Psoas muscle (tissue), 7 donors: ENCODE measurements at regions not wholly inside any gene's neighbourhood (a gene's known extent, or its start where the extent isn't known, plus 50 kb on each side); places are given as distances from the start of the nearest gene placed in this dataset.

ENCODE experiments used
- ATAC-seq, 4 donors: fragments of 200-7000 bp; cut with Tn5 transposase; one replicate each; pipeline ENCODE4 v1.9.1; 2020; ENCODE audit warnings: moderate library complexity in 3 of 4, mild to moderate bottlenecking in 2 of 4
- DNase-seq, 2 donors: peaks; one replicate each; pipeline ENCODE4 v3.0.0-alpha.2; 2020
- H3K27ac ChIP-seq: fragments of 200-600 bp; one replicate; pipeline ENCODE4 v1.8.0; 2022
- H3K27me3 ChIP-seq, 3 donors: fragments of 200-600 bp in 1 of 3; one replicate each; pipeline versions ENCODE4 v1.6.1 to v1.8.0; 2013 to 2022; ENCODE audit warnings: low read length in 2 of 3, mild to moderate bottlenecking in 2 of 3, moderate library complexity in 1 of 3; ENCODE audit not compliant: insufficient read depth in 3 of 3
- H3K36me3 ChIP-seq, 2 donors: fragments of 200-600 bp in 1 of 2; one replicate each; pipeline versions ENCODE4 v1.6.1 to v1.8.0; 2013 to 2022; ENCODE audit warnings: low read depth in 1 of 2, mild to moderate bottlenecking in 1 of 2, moderate library complexity in 1 of 2; ENCODE audit not compliant: insufficient read depth in 1 of 2
- H3K4me1 ChIP-seq: fragments of 200-600 bp; one replicate; pipeline ENCODE4 v1.8.0; 2022
- H3K4me3 ChIP-seq: fragments of 200-600 bp; one replicate; pipeline ENCODE4 v1.8.0; 2022; ENCODE audit warnings: mild to moderate bottlenecking
- H3K9me3 ChIP-seq: fragments of 200-600 bp; one replicate; pipeline ENCODE4 v1.8.0; 2022
- WGBS, 3 donors: extraction: QIAGEN DNeasy Blood & Tissue Kit; methylation state at CpG; one replicate each; pipeline versions ENCODE4 v1.1.6 to v1.1.7; 2013; 5-methylcytosine and 5-hydroxymethylcytosine counted together
- intact Hi-C, 2 donors: fragments of 100-400 bp; cut with DNase I; formaldehyde crosslinking; loops; one replicate each; pipeline versions ENCODE4 v1.11.0 to v1.14.2; 2022
- TF ChIP-seq, protein P1 (sequence below): fragments of 200-600 bp; IDR thresholded peaks from one replicate; pipeline ENCODE4 v1.8.0; 2022; ENCODE audit warnings: antibody characterized with exemption
- donor health status: healthy with polysubstance abuse.
- donor health status: DM: no; HTN: no; CAD: no; lungs with moderate emphysema.
- donor health status: Bipolar disorder and iron deficiency.
- donor health status: healthy.
- donor health status: DM: yes; HTN: yes; CAD: no.
- donor health status: DM: no; HTN: no; CAD: no.
- donor health status: DM: yes; HTN: yes; CAD: no.

DNA sequence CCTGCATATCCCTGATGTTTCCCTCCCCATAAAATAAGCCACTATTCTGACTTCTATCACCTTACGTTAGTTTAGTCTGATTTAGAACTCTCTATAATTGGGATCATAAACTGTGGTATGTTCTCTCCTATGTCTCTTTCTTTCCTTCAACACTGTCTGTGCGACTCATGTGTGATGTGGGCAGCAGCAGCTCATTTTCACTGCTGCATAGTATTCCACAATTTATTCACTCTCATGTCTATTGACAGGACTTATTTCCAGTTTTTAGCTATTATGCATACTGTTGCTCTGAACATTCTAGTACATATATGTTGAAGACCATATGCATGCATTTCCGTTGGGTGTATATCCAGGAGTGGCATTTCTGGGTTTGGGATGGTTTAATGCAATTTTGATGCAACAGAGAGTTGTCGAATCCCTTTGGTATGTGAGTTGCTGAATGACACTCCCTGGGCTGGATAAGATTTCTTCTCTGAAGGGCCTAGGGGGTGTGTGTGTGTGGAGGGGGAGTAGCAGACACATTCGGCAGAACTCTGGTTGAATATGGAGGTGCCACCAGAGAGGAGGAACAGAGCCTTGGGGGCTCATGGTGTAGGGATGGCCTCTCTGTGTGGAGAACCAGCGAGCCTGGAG, 87.8 kb upstream of the PCBD1 start:
- intact Hi-C loops = no loop called here
- peaks cover 7% of the 10 kb centered on the region for H3K9me3 ChIP-seq
- no peaks in the 10 kb centered on the region for H3K36me3 ChIP-seq
- TF ChIP-seq, protein P1, sequence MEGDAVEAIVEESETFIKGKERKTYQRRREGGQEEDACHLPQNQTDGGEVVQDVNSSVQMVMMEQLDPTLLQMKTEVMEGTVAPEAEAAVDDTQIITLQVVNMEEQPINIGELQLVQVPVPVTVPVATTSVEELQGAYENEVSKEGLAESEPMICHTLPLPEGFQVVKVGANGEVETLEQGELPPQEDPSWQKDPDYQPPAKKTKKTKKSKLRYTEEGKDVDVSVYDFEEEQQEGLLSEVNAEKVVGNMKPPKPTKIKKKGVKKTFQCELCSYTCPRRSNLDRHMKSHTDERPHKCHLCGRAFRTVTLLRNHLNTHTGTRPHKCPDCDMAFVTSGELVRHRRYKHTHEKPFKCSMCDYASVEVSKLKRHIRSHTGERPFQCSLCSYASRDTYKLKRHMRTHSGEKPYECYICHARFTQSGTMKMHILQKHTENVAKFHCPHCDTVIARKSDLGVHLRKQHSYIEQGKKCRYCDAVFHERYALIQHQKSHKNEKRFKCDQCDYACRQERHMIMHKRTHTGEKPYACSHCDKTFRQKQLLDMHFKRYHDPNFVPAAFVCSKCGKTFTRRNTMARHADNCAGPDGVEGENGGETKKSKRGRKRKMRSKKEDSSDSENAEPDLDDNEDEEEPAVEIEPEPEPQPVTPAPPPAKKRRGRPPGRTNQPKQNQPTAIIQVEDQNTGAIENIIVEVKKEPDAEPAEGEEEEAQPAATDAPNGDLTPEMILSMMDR = no peak
- no peaks in the 10 kb centered on the region for H3K27me3 ChIP-seq
- WGBS, 3 donors = 86 to 90% (median 87%) methylated on average over 6 of the region's 6 CpGs
- no peak overlapping the region for H3K27ac ChIP-seq
- ATAC-seq (no peak), DNase-seq (no peak)
- no peak overlapping the region for H3K4me3 ChIP-seq
- H3K4me1 ChIP-seq = no peaks in the 10 kb centered on the region

DNA sequence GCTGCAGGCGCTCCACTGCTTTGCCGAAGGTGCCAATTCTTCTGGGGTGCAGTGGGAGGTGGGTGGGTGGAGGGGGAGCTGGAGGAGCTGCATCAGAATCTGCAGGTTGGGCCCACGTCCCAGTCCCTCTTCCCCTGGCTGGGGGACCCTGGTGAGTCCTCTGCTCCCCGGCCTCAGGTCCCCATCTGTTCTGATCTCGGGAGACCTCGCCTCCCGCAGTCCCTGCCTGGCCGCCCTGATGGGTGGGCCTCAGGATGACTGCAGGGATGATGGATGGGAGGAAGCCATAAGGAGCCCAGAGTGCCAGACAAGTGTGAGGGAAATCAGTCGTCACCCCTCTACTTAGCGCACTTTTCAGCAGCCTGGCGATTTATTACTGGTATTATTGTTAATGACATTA, 89.3 kb upstream of the PCBD1 start:
- intact Hi-C loops = no loop called here
- H3K4me1 ChIP-seq = no peaks in the 10 kb centered on the region
- no peak for DNase-seq
- no peaks in the 10 kb centered on the region for H3K9me3 ChIP-seq
- H3K4me3 ChIP-seq = no peak overlapping the region
- H3K27ac ChIP-seq = no peak overlapping the region
- no peaks in the 10 kb centered on the region for H3K27me3 ChIP-seq
- ATAC-seq = no peak
- H3K36me3 ChIP-seq = no peaks in the 10 kb centered on the region
- WGBS, 3 donors = 65 to 87% (median 81%) methylated on average over 11 of the region's 11 CpGs
- TF ChIP-seq, protein P1 = no peak

DNA sequence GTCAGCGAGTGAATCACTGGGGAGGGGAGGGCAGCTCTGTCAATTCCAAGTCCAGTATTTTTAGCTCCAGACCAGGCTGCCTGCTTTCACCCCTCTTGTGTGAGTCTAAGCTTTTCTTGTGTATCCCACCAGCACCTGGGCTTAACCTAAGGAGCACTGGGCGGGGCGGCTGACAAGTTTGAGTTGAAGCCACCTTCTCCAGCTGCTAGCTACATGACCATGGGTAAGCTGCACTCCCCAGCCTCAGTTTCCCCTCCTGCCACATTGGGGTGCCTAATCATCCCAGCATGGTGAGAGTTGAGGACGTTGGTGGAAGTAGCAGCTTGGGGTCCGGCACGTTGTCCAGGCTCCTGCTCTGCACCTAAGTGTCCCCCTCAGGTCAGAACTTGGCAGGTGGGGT, 89.8 kb upstream of the PCBD1 start:
- no peaks in the 10 kb centered on the region for H3K36me3 ChIP-seq
- WGBS, 3 donors = 84 to 90% (median 90%) methylated on average over 6 of the region's 6 CpGs
- no peak overlapping the region for H3K4me3 ChIP-seq
- no peak for DNase-seq
- H3K27ac ChIP-seq = no peak overlapping the region
- no peaks in the 10 kb centered on the region for H3K9me3 ChIP-seq
- ATAC-seq = no peak
- TF ChIP-seq, protein P1 = no peak
- H3K4me1 ChIP-seq = no peaks in the 10 kb centered on the region
- H3K27me3 ChIP-seq = no peaks in the 10 kb centered on the region
- intact Hi-C loops = no loop called here

DNA sequence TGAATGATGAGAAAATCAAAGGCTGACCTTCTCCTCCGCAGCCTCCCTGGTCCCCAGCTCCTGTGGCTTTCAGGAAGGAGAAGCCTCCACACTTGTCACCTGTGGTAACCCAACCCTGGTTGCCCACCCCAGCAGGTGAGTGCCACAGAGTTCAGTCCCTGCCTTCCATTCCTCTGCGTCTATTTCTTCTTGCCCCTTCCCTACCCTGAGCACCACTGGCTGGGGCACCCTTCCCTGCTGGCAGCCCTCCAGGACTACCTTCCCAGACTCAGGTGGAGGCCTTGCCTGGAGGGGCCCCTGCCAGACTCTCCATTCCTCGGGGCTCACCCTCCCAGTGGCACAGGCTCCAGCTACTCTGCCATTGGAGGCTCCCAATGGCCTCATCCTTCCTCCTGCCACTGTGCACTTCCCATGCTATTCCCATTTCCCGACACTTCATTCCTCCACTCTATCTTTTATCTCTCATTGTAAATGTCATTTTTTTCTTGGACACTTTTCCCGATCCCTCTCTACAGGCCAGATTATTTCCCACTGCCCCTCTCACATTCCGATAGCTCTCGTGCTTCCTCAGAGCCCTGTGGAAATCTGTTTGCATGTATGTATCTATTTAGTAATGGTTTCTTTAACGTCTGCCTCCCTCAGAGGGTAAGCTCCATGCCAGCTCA, 90.6 kb upstream of the PCBD1 start:
- H3K36me3 ChIP-seq = no peaks in the 10 kb centered on the region
- H3K27ac ChIP-seq = no peak overlapping the region
- DNase-seq (no peak), ATAC-seq (no peak)
- TF ChIP-seq, protein P1 = no peak
- no peaks in the 10 kb centered on the region for H3K27me3 ChIP-seq
- intact Hi-C loops = no loop called here
- H3K9me3 ChIP-seq = no peaks in the 10 kb centered on the region
- no peaks in the 10 kb centered on the region for H3K4me1 ChIP-seq
- whole genome bisulfite sequencing, 3 donors = 68 to 74% (median 72%) methylated on average over 8 of the region's 8 CpGs
- H3K4me3 ChIP-seq = no peak overlapping the region

DNA sequence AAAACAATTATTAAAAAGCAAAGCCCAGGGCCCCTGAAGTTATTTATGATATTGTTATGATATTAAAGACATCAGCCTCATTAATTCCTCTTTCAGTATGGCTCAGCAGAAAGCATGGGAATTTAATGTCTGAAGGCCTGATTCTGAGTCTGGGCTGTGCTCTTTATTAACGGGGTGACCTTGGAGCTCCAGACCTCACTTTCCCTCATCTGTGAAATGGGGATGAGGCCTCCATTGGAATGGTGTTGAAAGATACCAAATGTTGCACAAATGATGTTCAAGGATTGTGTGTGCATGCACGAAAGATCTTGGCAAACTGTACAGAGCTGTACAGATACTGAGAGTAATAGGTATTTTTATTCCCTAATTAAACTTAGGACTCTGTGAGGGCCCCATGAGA, 92.3 kb upstream of the PCBD1 start:
- Histone ChIP-seq H3K27ac (no peak overlapping the region), H3K4me3 (no peak overlapping the region), H3K36me3 (no peaks in the 10 kb centered on the region), H3K4me1 (no peaks in the 10 kb centered on the region), H3K9me3 (no peaks in the 10 kb centered on the region), H3K27me3 (no peaks in the 10 kb centered on the region)
- intact Hi-C loops = no loop called here
- 91 to 98% (median 98%) methylated on average over 2 of the region's 2 CpGs for WGBS, 3 donors
- TF ChIP-seq, protein P1 = no peak
- DNase-seq (no peak), ATAC-seq (no peak)
